ENCODE measurements at regions not wholly inside any gene's neighbourhood (a gene's known extent, or its start where the extent isn't known, plus 50 kb on each side); places are given as distances from the start of the nearest gene placed in this dataset.

- Histone ChIP-seq H4K5ac (ENCODE audit: insufficient read length, low read depth, low read length) (no peak overlapping the region), H3K36me3 (ENCODE audit: control insufficient read depth in 2 of 4, insufficient read depth in 4 of 4, low read length in 3 of 4) (no peaks in the 10 kb centered on the region), H2AFZ (ENCODE audit: low read length) (no peak overlapping the region), H3K14ac (ENCODE audit: insufficient read length) (no peak overlapping the region), H2AK5ac (ENCODE audit: low read depth, low read length) (no peak overlapping the region), H3K79me2 (ENCODE audit: control insufficient read depth in 1 of 2, insufficient read depth in 2 of 2, low read length in 2 of 2) (no peaks in the 10 kb centered on the region), H4K91ac (replicated peaks; ENCODE audit: insufficient read length, low read length) (no peak overlapping the region), H2BK5ac (ENCODE audit: low read depth, low read length) (no peak overlapping the region), H4K20me1 (replicated peaks in 1 of 2; ENCODE audit: control insufficient read depth in 1 of 2, insufficient read depth in 2 of 2, low read length in 2 of 2) (no peaks in the 10 kb centered on the region), H3K9me3 (ENCODE audit: insufficient read depth in 2 of 2, low read depth in 1 of 2, low read length in 1 of 2) (peaks cover 2 to 7% of the 10 kb centered on the region in 2 experiments; a peak in 1 of 4 replicates), H3K4me1 (replicated peaks in 1 of 4; ENCODE audit: control insufficient read depth in 3 of 4, insufficient read depth in 4 of 4, low read length in 3 of 4) (no peaks in the 10 kb centered on the region), H2BK20ac (ENCODE audit: low read length) (no peak overlapping the region), H3K23ac (ENCODE audit: insufficient read length) (no peak overlapping the region), H4K8ac (ENCODE audit: extremely low read depth, insufficient read depth, low read length) (no peak overlapping the region), H3K27me3 (replicated peaks in 1 of 4; ENCODE audit: control insufficient read depth in 3 of 4, extremely low read depth in 1 of 4, insufficient read depth in 3 of 4, low read length in 3 of 4) (no peaks in the 10 kb centered on the region), H2BK12ac (ENCODE audit: low read depth, low read length) (no peak overlapping the region), H3K4me2 (ENCODE audit: insufficient read depth in 1 of 2, low read depth in 2 of 2, low read length in 2 of 2) (no peak overlapping the region), H3K18ac (ENCODE audit: extremely low read depth, low read length) (no peak overlapping the region), H3K4ac (replicated peaks; ENCODE audit: insufficient read length, low read depth, low read length) (no peak overlapping the region), H3K79me1 (ENCODE audit: low read depth, low read length) (no peaks in the 10 kb centered on the region), H3K9ac (replicated peaks in 1 of 4; ENCODE audit: extremely low read depth in 1 of 4, low read depth in 3 of 4, low read length in 3 of 4) (no peak overlapping the region), H2BK15ac (ENCODE audit: low read length) (no peak overlapping the region), H3K27ac (ENCODE audit: low read depth, low read length) (no peak overlapping the region), H3K4me3 (ENCODE audit: extremely low read depth in 1 of 4, insufficient read depth in 2 of 4, low read depth in 3 of 4, low read length in 4 of 4) (no peak overlapping the region), H3K23me2 (ENCODE audit: low read depth, low read length) (no peaks in the 10 kb centered on the region), H2BK120ac (replicated peaks; ENCODE audit: low read depth, low read length) (no peak overlapping the region), H3K56ac (replicated peaks; ENCODE audit: insufficient read length, low read depth, low read length) (no peak overlapping the region)
- FAIRE-seq (no peak), DNase-seq (ENCODE audit: low read depth in 1 of 2, low spot score in 2 of 2) (no peak)
- CTCF ChIA-PET (ENCODE audit: partially characterized antibody), result interaction anchor here (0.6 kb wide), 1 partner anchor 20 kb away, joined by 3 read pairs; no protein-coding TSS in a partner anchor
- POLR2A ChIA-PET (ENCODE audit: partially characterized antibody), result interaction anchor here (0.6 to 1.4 kb wide), 2 partner anchors 24 to 73 kb away, joined by 3 to 6 read pairs; no protein-coding TSS in a partner anchor
- 94% methylated on average over 6 of the region's 6 CpGs; no CpG with 5 or more reads in 1 of the 2 experiments for WGBS, 2 experiments (ENCODE audit: extremely low coverage in 1 of 2, insufficient coverage in 1 of 2, insufficient read length in 1 of 2, insufficient replicate concordance in 2 of 2, low coverage in 1 of 2, low lambda C conversion rate in 2 of 2, missing lambda C conversion rate in 1 of 2)
- TF ChIP-seq SIX5 (IDR thresholded peaks at IDR 0.05; ENCODE audit: low read depth, low read length) (no peak), CBX8 (IDR thresholded peaks at IDR 0.05; ENCODE audit: borderline replicate concordance, low read depth, low read length) (no peak)
Observed at GRCh38 chr16:17032332-17032731, 438.4 kb downstream of the XYLT1 start.

All from H1 (cell line).